HepG2 (cell line): ENCODE measurements at regions not wholly inside any gene's neighbourhood (a gene's known extent, or its start where the extent isn't known, plus 50 kb on each side); places are given as distances from the start of the nearest gene placed in this dataset.

Experiments
- ATF2 ChIP-seq: sonication (generic); formaldehyde crosslinking; IDR thresholded peaks from 2 replicates; pipeline ENCODE4 v1.4.0; 2020; ENCODE audit warnings: missing genetic modification reagents
- CTCF ChIP-seq: sonication (generic); formaldehyde crosslinking; IDR thresholded peaks from 2 replicates; pipeline ENCODE4 v1.5.0; 2020; ENCODE audit warnings: mild to moderate bottlenecking, missing genetic modification reagents, moderate library complexity
- E2F1 ChIP-seq: sonication (generic); formaldehyde crosslinking; IDR thresholded peaks from 2 replicates; pipeline ENCODE4 v1.5.0; 2020; ENCODE audit warnings: missing genetic modification reagents
- HDAC1 ChIP-seq: sonication (generic); formaldehyde crosslinking; IDR thresholded peaks from 2 replicates; pipeline ENCODE4 v1.5.1; 2020; ENCODE audit warnings: mild to moderate bottlenecking, missing genetic modification reagents
- HDAC6 ChIP-seq: fragments of 200-600 bp; sonication (generic); IDR thresholded peaks from 2 replicates; pipeline ENCODE4 v1.7.0; 2017; ENCODE audit warnings: mild to moderate bottlenecking, antibody characterized with exemption, low read length, low read depth
- JDP2 ChIP-seq: sonication (generic); formaldehyde crosslinking; IDR thresholded peaks from 2 replicates; pipeline ENCODE4 v1.8.1; 2022; ENCODE audit warnings: missing genetic modification reagents, borderline replicate concordance
- MIER2 ChIP-seq: IDR thresholded peaks from 2 replicates; pipeline ENCODE4 v1.6.1; 2016; ENCODE audit warnings: missing biosample characterization, missing genetic modification reagents
- PRDM4 ChIP-seq: sonication (generic); formaldehyde crosslinking; IDR thresholded peaks from 2 replicates; pipeline ENCODE4 v1.9.0; 2021; ENCODE audit warnings: missing genetic modification reagents, borderline replicate concordance
- REST ChIP-seq, 2 experiments: IDR thresholded peaks; 2 replicates each; pipeline ENCODE4 v1.6.1; 2011 to 2012; ENCODE audit warnings: low read length in 2 of 2, borderline replicate concordance in 1 of 2, low read depth in 1 of 2, mild to moderate bottlenecking in 1 of 2, moderate library complexity in 1 of 2
- SIN3A ChIP-seq: IDR thresholded peaks from 2 replicates; pipeline ENCODE4 v1.6.1; 2011; ENCODE audit warnings: low read depth, mild to moderate bottlenecking, control low read depth, low read length, borderline replicate concordance
- YY1 ChIP-seq: IDR thresholded peaks from 2 replicates; pipeline ENCODE4 v1.6.1; 2011; ENCODE audit warnings: low read length, low read depth, moderate library complexity, mild to moderate bottlenecking; ENCODE audit not compliant: insufficient read depth, insufficient replicate concordance
- ZNF142 ChIP-seq: sonication (generic); formaldehyde crosslinking; IDR thresholded peaks from 2 replicates; pipeline ENCODE4 v1.4.0; 2020; ENCODE audit warnings: missing genetic modification reagents
- ZNF670 ChIP-seq: sonication (generic); formaldehyde crosslinking; IDR thresholded peaks from 2 replicates; pipeline ENCODE4 v1.8.0; 2022; ENCODE audit warnings: mild to moderate bottlenecking, missing genetic modification reagents, borderline replicate concordance
- ZNF780A ChIP-seq: sonication (generic); formaldehyde crosslinking; IDR thresholded peaks from 2 replicates; pipeline ENCODE4 v1.8.0; 2022; ENCODE audit warnings: mild to moderate bottlenecking, missing genetic modification reagents, moderate library complexity

GRCh38 chr2:150544731-150545130 lies 57.3 kb upstream of the RND3 start:
- TF ChIP-seq ATF2 (CRISPR knock-in tag), result no peak
- TF ChIP-seq PRDM4 (CRISPR knock-in tag), result no peak
- no peak for TF ChIP-seq YY1
- TF ChIP-seq ZNF780A, result no peak
- no peak for TF ChIP-seq E2F1
- TF ChIP-seq MIER2 (CRISPR knock-in tag), result no peak
- no peak for TF ChIP-seq CTCF (CRISPR knock-in tag)
- no peak for TF ChIP-seq ZNF142 (CRISPR knock-in tag)
- TF ChIP-seq SIN3A, result no peak
- no peak for TF ChIP-seq JDP2 (CRISPR knock-in tag)
- TF ChIP-seq HDAC6, result no peak
- TF ChIP-seq ZNF670 (CRISPR knock-in tag), result no peak
- no peak for TF ChIP-seq HDAC1
- no peak for TF ChIP-seq REST (IDR thresholded peaks at IDR 0.05; ENCODE audit: borderline replicate concordance in 1 of 2, low read depth in 1 of 2, low read length in 2 of 2)
